IMR-90 (cell line): ENCODE measurements at regions not wholly inside any gene's neighbourhood (a gene's known extent, or its start where the extent isn't known, plus 50 kb on each side); places are given as distances from the start of the nearest gene placed in this dataset.

Source experiments
- MAFK ChIP-seq: IDR thresholded peaks from 2 replicates; pipeline ENCODE4 v1.6.1; 2012; ENCODE audit warnings: low read depth, low read length, improper control_type of control experiment
- POLR2A ChIP-seq: IDR thresholded peaks from 2 replicates; pipeline ENCODE4 v1.6.1; 2012; ENCODE audit warnings: mild to moderate bottlenecking, low read depth, low read length
- RAD21 ChIP-seq: IDR thresholded peaks from 2 replicates; pipeline ENCODE4 v1.6.1; 2012; ENCODE audit warnings: low read length, improper control_type of control experiment
- TF ChIP-seq, protein P1 (sequence below): conservative IDR thresholded peaks from 2 replicates; pipeline ENCODE4 v1.5.1; 2012; ENCODE audit warnings: mild to moderate bottlenecking, low read depth, low read length, improper control_type of control experiment

DNA sequence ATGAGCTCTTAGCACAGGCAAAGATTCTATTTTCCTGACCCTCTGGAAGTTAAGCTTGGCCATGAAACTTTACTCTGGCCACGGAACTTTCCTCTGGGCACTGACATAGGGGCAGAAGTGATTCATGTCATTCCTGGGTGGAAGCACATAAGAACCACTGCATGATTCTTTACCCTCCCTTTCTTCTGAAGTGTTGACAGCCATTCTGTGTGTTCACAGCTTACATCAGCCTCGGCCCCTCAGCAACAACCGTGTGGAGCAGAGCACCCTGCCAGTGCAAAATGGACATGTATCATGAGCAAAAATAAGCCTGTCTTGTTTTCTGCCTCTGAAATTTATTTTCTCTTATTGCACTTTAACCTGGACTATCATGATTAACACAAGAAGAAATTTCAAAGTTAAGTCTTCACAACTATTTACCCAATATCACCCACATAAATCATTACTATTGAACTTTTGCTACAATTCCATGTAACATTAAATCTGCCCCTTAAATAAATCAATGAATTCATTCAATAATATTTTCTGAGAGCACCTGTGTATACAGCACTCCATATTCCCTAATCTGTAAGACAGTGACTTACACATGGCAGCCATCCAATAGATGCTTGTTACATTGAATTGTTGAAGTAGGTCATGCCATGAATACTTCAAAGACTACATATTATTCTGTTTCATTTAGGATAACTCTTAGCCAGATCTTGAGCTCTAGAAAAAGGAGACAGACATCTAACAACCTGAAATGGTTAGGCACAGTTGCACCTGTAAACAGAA is 531.9 kb downstream of the IRS1 start:
- TF ChIP-seq, protein P1, sequence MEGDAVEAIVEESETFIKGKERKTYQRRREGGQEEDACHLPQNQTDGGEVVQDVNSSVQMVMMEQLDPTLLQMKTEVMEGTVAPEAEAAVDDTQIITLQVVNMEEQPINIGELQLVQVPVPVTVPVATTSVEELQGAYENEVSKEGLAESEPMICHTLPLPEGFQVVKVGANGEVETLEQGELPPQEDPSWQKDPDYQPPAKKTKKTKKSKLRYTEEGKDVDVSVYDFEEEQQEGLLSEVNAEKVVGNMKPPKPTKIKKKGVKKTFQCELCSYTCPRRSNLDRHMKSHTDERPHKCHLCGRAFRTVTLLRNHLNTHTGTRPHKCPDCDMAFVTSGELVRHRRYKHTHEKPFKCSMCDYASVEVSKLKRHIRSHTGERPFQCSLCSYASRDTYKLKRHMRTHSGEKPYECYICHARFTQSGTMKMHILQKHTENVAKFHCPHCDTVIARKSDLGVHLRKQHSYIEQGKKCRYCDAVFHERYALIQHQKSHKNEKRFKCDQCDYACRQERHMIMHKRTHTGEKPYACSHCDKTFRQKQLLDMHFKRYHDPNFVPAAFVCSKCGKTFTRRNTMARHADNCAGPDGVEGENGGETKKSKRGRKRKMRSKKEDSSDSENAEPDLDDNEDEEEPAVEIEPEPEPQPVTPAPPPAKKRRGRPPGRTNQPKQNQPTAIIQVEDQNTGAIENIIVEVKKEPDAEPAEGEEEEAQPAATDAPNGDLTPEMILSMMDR, result no peak
- TF ChIP-seq MAFK (no peak), RAD21 (no peak), POLR2A (no peak)
